Gastroesophageal sphincter (tissue), 3 donors: ENCODE measurements at regions not wholly inside any gene's neighbourhood (a gene's known extent, or its start where the extent isn't known, plus 50 kb on each side); places are given as distances from the start of the nearest gene placed in this dataset.

Experiments used
- CTCF ChIP-seq, 4 experiments: fragments of 200-600 bp in 2 of 4; fragments of 450-650 bp in 2 of 4; sonication (generic) in 1 of 4; IDR thresholded peaks; one replicate each; pipeline ENCODE4 v1.5.1; 2017 to 2019; ENCODE audit warnings: antibody characterized with exemption in 4 of 4, mild to moderate bottlenecking in 2 of 4, moderate library complexity in 2 of 4
- POLR2A ChIP-seq, 2 donors: fragments of 450-650 bp; IDR thresholded peaks; one replicate each; pipeline ENCODE4 v1.6.1; 2017; ENCODE audit warnings: antibody characterized with exemption in 2 of 2, mild to moderate bottlenecking in 2 of 2, moderate library complexity in 1 of 2
- POLR2AphosphoS5 ChIP-seq: sonication (generic); formaldehyde crosslinking; IDR thresholded peaks from one replicate; pipeline ENCODE4 v1.6.1; 2017; ENCODE audit warnings: antibody characterized with exemption

GRCh38 chr4:162502109-162502508 is 338.3 kb upstream of the FSTL5 start:
- no peak for TF ChIP-seq POLR2AphosphoS5
- no peak for TF ChIP-seq CTCF (IDR thresholded peaks at IDR 0.05)
- TF ChIP-seq POLR2A (IDR thresholded peaks at IDR 0.05): no peak
